ENCODE measurements at regions not wholly inside any gene's neighbourhood (a gene's known extent, or its start where the extent isn't known, plus 50 kb on each side); places are given as distances from the start of the nearest gene placed in this dataset.

DNA sequence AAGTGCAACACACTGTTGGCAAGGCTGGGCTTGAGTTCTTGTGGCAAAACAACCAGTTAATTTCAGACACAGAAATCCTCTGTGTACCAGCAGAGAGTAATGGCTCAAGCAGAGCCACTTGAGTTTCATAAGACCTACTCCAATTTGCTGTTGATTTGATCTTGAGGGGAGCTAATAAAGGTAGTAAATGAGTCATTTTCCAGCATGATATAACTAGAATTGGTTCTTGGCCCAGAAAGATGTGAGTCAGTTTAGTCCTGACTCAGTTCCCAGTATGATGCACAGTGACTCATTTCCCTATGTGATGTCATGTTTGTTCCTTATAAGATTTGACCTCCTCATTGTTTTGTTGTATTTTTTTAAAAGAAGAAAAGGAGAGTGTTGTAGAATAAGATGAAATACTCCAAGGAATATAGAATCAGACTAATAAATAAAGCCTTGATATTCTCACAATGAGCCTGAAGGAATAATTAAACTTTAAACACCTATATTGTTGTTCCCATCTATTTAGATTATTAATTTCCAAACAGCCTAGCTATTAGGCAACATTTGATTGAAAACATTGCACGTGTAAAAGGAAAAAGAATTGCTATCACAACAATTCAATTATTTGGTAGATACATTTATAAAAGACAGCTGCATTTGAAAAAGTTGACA, 186.2 kb downstream of the REEP3 start:
- DNase-seq, result peak in 1 of 56 donors; percentile 50

DNA sequence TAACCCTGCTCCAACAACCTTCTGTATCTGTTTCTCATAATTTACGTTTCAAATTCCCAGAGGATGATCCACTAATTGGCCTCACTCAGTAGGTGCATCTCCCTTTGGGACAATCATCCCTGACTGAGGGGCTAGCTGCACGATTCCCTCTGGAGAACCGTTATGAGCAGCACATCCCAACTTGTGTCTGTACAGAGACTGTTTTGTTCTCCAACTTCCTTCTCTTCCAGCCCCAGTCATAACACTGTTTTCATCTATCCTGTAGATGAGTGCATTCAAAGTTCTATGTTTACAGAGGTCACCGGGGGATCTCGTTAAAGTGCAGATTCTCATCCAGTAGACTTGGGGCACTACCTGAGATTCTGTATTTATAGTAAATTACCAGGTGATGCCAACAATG, 187.2 kb downstream of the REEP3 start:
- no peak for DNase-seq

DNA sequence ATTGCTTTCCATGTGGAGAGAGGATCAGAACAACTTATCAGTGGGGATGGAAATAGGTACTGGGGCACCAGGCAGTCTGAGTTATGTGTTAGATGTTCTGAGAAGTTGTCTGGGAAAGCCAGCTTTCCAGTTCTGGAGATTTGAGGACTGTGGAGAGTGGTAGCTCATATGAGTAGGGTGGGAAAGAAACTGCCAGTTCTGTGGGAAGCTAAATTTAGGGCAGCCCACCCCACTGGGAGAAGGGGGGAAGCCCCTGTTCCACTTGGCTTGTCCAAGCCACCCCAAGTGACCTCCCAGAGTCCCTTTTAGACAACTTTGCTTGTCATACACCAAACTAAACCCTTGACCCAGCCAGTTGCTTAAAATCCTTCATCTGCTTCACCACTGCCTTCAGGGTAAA, 189.5 kb downstream of the REEP3 start:
- DNase-seq, result no peak

DNA sequence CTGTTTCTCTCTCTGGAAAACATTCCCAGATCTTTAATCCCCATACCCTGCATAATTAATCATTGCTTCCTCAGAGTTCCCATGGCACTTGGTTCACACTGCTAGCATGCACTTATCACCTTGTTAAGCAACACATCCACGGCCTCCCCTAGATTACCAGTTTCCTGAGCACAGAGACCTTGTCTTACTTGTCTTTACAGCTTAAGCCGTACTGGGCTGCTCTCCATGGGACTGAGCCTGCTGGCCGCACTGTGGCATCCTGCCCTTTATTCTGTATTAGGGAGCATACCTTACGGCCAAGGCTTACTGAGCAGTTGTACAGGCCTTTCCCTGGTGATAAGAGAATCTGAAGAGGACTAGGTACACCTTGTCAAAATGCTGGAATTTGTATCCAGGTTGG, 190.2 kb downstream of the REEP3 start:
- peak in 3 of 56 donors; percentile 6 to 10 (median 7) for DNase-seq

DNA sequence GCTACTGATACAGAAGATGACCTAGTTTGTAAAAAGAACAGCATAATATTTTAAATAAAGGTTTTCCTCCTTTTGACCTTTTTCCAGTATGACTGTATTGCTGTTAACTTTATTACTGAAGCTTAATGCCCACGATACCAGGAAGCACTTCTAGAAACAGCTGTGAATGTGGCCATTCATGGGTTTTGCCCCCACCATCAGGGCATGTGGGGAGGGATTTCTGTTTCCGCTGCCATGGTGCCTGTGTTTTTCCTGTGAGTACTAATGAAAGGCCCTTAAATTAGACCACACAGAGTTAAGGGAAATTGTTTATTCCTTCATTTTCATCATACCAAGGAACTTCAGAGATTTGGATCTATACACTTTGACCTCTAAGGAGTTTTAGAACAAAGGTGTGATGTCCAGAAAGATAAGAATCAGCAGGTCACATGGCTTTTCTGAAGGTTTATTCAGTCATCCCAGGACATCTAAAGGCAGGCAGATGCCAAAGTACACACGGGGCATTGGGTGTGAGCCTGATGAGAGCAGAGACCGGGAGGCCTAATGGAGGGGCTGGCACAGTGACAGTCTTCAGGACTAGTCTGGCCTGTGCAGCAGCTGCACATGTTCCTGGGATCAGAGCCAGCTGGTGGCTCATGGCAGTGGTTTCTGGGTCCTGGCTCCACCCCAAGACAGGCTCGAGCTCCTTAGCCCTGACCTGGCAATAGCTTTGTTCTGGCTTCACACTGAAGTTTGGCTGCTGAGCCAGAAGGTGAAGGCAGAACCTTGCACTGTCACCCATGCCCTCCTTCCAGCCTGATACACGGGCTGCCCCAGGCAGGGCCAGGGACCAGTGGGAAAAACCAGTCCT, 190.9 kb downstream of the REEP3 start:
- peak in 52 of 56 donors; percentile 14 to 92 (median 60) for DNase-seq

DNA sequence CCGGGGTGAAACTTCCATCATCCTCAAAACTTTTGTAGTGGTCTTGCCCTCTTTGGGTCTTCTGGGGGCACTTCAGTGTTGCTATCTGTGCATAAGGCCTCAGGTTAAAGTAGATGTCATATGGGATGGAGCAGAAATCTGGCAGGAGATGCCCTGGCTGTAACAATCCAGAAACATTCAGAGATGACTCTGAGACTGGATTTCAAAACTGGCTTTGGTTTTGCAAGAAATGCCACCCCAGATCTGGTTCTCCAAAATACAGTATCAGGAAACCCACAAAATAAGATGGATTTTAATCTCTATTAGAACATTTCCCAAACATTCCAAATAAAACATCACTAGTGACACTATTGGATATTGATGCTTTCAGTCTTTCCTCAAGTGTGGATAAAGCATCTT, 191.5 kb downstream of the REEP3 start:
- DNase-seq, result no peak

DNA sequence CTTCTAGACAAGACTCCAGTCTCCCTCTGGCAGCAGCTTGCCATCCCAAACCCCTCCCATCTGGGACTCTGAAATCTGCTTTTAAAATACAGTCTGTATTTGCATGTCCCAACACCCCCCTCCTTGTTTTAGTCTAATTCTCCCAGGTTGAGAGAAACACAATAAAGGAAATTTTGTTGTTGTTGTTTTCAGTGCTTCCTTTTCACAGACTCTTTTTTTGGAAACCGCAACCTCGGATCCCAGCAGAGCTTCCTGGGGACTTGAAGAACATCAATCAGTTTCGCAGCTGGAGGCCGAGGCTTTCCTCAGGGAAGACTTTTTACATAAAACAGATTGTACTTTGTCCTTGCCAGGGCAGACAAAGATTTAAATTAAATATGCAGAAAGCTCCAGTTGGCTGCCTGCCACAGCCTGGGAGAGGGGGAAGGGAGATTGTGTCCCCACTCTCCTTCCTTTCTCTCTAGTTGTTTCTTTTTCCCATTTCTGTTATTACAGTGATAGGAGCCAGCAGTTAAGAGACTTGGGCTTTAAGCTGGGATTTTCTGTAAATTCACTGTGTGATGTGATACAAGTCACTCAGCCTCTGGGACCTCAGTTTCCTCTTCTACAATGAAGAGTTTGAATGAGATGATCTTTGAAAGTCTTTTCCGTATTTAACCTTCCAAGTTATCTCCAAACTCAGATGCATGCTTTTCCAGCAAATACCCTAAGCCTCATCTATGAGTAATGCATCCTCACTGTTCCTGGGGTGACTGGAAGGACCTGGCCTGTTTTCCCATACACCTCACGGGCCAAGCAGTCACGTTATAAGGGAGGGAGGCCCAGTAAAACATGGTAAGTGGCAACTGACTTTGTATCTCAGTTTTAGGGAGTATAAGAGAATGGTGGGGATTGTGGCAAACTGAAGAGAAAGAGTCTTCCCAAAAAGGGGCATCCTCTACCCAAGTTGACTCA, 192.3 kb downstream of the REEP3 start:
- DNase-seq, result peak in 26 of 56 donors; percentile 7 to 69 (median 21)

DNA sequence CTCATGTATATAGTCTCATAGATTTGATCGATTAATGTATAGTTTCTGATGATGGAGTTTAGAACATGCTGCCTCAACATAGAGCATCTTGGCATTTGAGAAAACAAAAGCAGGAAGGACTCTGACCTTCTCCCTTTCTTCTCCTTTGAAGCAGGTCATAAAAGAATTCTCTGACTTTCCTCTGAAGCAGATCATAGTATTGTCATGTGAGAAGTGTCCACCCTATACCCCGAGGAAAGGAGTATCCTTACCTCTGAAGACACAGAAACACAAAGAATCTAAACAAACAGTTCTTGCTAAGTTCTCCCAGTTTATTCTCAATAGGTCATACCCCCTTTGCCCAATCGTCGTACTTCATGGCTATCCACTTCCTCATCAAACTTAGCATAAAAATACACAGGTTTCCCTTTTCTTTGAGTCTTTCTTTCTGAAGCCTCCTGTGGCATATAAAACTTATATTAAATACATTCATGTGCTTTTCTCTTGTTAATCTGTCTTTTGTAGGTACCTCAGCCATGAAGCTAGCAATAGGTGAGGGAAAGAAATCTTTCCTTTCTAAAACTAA, 194.9 kb downstream of the REEP3 start:
- no peak for DNase-seq

DNA sequence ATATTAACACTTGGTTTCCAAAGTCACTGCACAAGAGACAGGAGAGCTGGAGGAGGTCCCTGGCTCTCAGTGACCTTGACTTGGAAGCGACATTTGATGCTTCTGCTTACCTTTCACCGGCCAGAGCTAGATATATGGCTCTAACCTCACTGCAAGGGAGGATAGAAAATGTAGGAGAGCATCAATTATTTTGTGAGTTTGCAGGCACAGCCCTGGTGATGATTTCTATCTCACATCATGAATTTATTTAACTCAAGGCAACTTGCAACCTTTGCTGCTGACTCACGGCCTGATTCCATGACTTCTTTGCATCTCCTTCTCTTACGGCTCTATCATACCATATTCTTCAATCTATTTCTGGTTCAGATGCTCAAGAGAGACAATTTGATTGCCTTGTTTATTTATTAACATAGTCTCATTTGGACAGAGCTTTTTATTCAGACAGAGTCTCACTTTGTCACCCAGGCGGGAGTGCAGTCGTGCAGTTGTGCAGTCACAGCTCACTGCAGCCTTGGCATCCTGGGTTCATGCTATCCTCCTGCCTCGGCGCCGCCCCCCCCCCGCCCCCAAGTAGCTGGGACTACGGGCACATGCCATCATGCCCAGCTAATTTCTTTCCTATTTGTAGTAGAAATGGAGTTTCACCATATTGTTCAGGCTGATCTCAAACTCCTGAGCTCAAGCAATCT, 196.0 kb downstream of the REEP3 start:
- peak in 1 of 56 donors; percentile 37 for DNase-seq

DNA sequence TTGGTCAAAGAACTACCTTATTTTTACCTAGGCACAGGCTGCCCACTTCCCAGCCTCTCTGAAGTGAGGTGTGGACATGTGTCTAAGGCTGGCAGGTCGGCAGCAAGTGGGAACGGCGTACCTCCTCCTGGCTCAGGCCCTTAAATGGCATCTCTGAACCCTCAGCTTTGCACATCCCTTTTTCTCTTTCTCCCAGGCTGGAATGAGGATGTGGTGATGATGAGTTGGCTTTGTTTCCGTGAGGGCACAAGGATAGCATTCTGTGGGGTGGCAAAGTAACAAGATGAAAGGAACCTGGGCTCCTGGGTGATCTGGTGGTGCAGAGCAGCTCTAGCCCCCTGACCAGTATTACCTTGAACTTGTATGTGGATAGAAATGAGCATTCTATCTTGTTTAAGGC, 196.8 kb downstream of the REEP3 start:
- no peak for DNase-seq

DNA sequence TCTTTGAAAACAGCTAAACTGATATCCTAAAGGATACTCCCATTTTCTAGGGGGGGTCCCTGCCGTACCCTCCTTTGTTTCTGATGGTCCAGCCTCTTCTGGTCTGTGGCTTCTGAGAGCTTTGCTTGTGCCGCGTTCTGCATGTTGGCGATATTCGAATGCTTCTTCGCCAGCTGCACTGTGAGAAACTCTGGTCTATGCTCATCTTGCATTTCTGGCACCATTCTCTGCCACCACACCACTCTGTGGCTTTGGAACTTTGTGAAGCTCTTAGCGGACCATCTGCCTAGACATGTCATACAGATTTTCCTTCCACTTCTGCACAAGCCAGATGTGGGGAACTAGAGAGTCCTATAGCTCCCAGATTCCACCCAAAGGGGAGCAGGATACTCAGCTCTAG, 197.2 kb downstream of the REEP3 start:
- no peak for DNase-seq

DNA sequence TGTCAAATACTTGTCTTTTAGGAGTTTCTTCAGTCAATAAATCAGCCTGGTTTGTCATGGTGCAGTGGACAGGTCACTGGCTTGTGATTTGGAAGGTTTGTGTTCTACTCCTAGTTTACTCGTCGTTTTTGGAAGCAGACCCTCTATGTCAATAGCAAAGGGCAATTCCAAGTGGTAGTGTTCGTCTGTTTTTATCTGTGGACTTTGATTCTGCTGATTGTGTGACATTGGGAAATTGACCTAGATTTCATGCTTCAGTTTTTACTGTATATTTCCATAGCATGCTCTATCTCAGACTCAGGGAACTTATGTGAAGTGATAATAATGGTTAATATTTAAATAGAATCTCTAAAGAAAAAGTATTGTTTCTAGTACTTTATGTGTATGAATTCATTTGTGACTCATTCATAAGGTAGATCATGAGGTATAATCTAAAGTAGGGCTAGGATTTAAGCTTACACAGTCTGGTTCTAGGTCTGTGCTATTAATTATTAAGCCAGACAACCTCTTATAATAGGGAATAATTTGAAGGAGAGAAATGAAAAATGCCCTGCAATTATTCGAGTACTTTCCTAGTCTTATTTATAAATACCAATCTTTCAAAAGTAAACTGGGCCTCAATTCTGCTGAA, 198.1 kb downstream of the REEP3 start:
- no peak for DNase-seq

DNA sequence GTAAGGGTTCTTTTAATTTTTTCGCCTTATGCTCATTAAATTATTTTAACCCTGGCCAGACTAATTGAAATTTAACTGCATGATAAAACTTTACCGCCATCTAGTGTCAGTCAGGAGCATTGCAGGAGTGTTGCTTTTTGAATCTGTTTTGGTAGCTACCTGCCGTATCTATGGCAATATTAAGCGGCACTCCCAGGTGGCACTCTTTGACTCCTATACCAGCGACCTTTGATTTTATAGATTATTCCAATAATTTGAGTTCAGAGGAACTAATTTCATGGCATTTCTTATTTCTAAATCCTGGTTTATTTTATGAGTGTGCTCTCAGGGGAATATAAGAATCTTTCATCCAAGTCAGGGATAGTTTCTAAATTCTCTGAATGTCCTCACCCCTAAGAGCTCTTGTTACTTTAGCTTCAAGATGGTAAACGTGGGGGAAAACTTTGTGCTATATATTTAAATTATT, 198.9 kb downstream of the REEP3 start:
- DNase-seq, result peak in 19 of 56 donors; percentile 3 to 72 (median 18)

DNA sequence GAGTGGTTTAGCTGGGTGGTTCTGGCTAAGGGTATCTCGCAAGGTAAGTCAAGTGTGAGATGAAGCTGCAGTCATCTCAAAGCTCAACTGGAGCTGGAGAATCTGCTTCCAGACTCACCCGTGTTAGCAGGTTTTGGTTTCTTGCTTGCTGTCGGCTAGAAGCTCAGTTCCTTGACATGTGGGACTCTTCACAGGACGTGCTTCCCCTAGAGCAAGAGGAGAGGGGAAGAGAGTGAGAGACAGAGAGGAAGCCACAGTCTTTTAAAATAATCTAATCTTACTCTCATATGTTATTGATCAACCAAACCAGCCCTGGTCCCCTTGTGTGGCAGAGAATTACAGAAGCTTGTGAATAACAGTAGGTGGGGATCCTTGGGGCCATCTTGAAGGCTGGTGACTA, 199.5 kb downstream of the REEP3 start:
- DNase-seq, result no peak

DNA sequence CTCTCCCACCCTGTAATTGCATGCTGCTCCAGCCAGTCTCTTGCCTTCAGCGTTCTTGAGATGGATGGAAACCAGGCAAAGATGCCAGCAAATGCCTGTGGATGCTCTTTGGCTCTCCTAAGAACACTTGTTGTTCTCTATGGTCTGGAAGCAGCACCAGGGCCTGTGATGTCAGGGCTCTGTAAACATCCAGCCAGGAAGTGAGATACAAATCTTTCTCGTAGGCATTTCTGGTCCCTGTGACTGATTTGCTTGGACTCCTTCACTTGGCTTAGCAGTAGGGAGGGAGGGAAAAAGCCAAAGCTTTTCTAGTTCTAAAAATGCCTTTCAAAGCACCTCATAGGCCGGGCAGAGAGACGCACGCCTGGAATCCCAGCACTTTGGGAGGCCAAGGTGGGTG, 201.3 kb downstream of the REEP3 start:
- DNase-seq, result no peak

DNA sequence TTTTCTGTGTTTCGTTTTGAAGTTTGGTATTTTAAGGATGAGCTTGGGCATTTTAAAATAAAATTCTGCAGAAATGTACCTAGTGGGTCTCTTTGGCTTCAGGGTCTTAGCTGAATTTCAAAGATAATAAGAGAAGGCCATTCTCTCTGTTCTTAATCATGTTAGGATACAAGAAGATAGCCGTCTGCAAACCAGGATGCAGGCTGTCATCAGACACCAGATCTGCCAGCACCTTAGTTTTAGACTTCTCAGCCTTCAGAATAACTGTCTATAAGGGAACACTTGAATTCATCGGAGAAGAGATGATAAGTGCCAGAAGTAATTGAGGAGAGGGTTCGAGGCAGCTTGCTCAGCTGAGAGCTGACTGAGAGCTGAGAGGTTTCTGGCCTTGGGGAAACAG, 202.1 kb downstream of the REEP3 start:
- DNase-seq, result no peak

DNA sequence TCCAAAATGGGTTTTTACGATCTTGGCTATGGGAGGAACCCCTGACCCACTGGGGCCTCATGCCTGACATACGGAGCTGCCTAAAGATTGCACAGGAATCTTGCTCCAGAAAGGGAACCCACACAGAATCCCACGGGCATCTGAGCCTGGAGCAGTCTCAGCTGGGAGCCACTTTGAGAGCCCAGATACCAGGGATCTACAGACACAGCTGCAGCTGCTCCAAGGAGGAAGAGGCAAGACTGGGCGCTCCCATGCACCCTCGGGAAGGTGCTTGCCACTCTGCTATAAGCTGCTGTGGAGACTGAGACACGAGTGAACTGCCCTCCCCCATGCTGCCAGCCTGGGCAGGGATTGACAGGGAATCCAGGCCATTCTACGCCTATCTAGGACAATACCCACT, 202.5 kb downstream of the REEP3 start:
- no peak for DNase-seq

DNA sequence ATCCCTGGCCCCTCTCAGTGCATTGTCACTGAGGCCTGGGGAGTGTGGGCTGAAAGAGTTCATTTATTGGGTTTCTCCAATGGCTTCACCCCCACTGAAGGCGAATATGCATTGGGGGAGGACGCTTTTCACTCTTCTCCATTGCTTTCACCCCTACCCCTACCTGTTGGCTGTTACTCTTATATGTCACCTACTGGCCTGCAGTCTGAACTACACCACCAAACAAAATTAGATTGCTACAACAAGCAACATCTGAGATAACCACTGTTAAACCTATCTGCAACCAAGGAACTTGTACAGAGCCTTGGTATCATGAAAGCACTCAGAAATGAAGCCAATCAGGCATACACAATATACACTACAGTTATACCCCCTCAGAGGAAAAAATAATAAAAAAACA, 203.7 kb downstream of the REEP3 start:
- no peak for DNase-seq

DNA sequence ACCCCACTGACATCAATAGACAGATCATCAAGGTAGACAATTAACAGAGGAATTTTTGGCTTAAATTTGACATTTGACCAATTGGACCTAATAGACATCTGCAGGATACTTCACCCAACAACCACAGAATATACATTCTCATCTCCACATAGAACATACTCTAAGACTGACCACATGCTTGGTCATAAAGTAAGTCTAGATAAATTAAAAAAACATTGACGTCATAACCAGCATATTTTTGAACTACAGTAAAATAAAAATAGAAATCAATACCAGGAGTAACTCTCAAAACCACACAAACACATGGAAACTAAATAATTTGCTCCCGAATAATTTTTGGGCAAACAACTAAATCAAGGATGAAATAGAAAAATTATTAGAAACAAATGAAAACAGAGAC, 205.7 kb downstream of the REEP3 start:
- no peak for DNase-seq

DNA sequence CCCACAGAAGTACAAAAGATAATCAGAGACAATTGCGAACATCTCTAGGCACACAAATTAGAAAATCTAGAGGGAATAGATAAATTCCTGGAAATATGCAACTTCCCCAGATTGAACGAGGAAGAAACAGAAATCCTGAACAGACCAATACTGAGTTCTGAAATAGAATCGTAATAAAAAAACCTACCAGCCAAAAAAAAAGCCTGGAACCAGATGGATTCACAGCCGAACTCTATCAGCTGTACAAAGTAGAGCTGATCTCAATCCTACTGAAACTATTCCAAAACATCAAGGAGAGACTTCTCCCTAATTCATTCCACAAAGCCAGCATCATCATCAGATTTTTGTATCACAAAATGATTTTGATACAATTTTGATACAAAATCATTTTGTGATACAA, 206.4 kb downstream of the REEP3 start:
- DNase-seq, result no peak
